SHP77 treated with DMSO at 0.1 percent for 48 hours (cell line): ENCODE measurements at regions not wholly inside any gene's neighbourhood (a gene's known extent, or its start where the extent isn't known, plus 50 kb on each side); places are given as distances from the start of the nearest gene placed in this dataset.

ENCODE experiments used
- DNase-seq: peaks from one replicate; lab custom pipeline; 2025; lab: John Stamatoyannopoulos, UW

DNA sequence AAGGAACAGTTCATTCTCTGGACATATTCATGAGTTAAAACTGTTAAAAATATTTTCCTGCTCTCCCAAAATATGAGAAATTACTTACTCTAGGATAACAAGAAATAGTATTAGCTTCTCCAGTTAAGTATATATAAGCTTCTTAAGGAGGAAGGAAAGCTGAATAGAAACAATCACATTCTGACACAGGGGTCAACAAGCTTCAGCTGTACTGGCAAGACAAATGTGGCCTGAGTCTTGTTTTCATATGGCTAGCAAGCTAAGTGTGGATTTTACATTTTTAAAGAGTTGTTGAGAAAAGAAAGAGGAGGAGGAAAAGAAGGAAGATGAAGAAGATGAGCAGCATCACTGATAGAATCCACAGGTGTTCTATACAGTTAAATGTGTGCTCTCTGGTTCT lies 313.8 kb downstream of the ZPLD1 start:
- no peak for DNase-seq

DNA sequence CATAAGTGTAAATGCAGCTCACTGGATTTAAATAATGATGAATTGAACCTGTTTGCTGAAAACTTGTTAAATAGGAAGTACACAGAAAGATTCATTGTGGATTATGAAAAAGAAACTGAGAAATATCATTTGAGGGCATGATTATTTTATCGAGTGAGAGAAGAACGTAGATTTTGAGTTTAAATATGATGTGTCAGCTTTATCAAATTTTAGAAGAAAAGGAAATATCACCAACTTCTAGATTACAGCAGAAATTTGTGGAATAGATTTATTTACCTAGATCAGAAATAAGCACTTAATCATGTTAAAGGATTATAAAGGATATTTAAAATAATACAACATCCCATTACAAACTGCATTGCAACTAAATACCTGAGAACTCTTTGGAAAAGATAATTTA lies 315.5 kb downstream of the ZPLD1 start:
- no peak for DNase-seq

DNA sequence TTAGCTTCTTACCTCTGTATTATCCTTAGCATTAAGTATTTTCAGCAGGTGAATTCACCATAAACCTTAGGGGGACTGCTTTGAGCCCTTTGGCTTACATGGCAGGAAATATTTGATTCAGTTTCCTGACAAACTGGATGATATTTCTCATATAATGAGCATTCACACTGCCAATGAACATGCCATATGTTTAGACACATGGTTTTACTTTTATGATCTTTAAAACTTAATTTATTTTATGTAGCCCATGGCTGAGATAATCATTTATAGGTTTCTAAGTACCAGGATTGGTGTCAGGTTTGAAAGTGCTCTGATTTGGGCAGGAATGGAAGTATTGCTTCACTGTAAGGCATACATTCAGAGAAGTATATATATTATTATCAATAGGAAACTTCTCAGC lies 319.1 kb downstream of the ZPLD1 start:
- no peak for DNase-seq

DNA sequence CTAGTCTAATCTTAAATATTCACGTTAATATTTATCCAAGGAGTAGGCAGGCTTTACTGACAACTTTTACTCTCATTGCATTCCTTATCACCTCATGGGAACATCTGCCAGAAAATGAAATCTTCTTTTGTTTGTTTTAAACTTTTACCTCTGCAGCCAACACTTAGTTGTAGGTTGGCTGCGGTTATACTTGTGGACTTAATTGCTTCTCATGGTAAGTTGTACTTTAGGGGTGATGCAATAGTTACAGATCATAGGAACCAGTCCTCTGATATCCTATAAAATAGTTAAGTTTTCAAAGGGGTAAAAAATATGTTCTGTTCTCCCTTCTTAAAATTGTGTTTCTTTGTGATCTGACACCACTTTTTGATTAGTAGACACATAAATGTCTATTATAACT lies 321.9 kb downstream of the ZPLD1 start:
- DNase-seq, result no peak

DNA sequence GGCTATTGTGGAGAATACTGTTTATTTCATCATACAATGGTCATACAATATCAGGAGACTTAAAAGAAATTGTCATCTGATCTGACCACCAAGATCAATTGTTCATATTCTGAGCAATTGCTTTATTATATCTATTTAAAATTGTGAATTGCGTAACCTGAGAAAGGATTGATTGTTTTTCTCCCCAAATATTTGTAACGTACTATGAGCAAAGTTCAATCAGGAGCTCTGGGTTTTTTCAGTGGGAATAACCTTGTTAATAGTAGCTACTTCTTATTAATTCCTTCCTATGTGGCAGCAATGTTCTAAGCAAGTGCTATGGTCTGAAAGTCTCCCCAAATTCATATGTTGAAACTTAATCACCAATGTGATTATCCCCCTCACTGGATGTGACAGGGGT lies 323.1 kb downstream of the ZPLD1 start:
- DNase-seq, result no peak

DNA sequence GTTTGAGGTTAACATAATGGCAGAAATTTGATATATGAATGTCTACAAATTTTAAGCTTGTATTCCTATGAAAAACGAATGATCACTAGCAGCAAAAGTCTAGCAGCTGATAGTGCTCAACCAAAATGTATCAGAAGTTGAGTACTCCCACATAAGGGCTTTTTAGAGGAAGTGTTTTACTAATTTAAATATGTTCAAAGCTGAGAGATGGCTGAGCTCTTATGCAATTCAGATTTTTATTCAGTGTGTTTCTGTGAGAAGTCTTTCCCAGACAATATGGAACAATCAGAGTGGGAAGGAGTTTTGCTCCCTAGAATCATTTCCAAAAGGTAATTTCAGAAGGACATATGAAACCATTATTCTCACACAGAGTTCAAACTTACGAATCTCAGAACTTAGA lies 327.0 kb downstream of the ZPLD1 start:
- no peak for DNase-seq

DNA sequence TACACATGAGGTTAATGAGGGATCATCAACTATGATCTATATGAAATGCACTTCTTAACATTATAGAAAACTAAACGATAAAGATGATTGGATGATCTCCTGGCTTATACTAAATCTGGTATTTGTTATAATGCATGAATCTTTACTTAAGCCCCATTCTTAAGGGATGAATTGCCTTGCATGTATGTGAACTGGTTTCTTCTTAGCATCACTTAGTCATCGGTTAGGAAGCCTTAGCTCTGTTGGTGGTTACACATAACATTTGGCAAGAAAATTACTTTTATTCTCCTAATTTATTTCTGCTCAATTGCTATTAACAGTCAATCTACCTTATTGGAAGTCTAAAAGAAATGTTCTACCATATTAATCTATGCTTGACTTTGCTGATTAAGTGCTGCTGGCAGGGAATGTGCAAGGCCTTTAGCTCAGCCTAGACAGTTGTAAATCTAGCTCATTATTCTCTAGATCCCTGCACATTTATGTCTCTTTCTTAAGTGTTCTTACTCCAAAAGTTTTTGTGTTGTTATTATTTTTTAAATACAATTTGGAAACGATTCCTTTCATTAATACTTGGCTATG lies 356.0 kb downstream of the ZPLD1 start:
- DNase-seq, result no peak

DNA sequence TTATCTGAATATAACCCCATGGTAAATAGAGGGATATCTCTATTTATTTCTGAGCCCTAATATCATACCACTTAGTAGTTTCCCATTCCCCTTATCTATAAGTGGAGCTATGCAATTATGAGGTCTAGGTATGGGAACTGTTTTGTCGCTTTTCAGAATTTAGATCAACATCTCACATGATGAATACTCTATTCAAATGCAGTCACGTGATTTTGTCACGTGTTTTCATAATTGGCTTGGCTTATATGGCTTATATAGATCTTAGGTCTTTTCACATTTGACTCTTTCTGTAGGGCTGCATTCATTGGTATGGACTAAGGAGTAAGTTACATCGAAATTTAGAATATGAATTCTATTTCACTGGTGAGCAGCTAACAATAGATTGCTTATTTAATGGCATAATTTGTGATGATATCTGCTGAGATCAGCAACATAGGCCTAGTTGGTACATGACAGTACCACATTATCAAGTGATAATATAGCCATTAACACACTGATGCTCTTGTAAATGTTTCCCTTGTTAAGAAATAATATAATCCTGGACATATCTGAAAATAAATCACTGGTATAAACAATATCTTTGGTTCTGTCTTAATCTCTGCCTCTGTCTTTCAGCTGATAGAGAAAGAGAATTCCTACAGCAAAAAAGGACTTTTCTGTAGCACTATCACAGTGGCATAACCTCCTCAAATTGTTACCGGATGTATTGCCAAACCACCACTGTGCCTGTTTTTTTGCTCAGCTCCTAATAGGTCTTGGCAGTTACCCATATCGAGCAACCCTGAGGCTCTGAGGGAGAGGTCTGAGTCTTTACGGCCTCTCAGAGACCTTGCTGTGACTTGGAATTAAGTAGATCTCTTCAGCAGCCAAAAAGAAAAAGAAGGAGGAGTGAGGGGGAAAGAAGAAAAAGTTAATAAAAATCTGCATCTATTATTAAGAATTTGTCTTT lies 357.1 kb downstream of the ZPLD1 start:
- DNase-seq, result no peak

DNA sequence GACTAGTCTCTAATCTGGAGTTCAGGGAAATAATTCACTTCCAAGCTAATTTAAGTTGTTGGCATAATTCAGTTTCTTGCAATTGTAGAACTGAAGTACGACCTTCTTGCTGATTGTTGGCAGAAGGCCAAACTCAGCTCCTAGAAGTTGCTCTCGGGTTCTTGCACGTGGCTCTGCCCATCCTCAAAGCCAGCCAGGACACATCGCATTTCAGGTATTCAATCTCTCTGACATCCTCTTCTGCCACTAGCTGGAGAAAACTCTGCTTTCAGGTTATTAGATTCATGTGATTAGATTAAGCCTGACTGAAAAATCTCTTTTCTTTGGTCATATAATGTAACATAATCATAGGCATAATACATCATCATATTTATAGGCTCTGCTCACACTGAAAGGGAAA lies 362.0 kb downstream of the ZPLD1 start:
- no peak for DNase-seq

DNA sequence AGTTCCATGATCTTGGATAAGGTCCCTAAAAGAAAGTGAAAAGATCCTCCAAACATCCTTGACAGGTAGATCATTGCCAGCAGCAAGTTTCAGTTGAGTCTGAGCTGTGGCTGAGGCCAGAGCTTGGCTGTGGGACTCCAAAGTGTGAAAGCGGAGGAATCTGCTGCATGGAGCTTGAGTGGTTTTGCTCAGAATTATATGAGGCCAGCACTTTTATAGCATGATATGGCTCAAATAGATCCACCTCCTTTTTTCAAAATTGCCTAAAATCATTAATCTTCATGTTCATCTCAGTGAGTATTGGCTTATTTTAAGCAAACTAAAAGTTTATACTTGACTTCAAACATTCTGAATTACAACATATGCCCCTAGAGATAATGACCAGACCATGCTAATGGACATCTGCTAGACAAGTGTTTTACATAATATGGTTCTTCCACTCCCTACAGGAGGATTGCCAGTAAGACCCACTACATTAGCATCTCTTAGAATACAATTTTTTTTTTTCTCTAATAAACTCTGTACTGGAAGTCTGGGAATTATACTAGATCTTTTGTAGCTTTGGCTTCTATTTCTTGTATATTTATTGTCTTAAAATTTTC lies 368.1 kb downstream of the ZPLD1 start:
- no peak for DNase-seq

DNA sequence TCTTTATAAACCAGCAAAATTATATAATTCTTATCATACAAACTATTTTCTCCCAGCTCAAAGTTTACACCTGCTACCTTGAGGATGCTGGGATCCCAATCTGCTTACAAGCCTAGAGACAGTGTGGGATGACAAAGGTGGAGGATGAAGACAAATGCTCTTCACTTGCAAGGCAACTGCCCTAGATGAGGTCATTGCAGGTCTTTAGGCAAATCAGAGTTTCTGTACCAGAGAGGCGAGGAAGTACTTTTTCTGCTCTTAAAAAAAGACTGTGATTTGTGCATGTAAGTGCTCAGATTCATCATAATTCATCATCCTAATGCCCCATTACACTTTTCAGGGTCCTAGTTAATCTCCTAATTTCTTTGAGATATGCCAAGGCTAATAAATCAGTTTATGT lies 376.1 kb downstream of the ZPLD1 start:
- no peak for DNase-seq

DNA sequence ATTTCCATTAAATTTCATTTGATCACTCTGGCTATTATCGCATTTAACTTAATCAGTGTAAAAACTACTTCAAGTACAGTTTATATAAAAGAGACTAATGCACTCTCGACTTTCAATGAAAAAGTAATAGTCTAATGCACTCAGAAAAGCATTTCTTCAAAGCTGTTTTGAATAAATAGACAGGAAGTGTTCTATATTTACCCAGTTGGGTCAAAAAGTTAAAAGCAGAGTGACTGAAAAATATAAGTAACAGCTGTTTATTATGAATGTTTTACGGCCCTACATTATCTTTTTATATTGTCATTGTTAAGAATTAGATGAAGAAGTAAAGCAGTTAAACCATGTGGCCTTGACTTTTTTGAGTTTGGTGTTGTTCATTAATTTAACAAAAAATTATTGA lies 391.8 kb downstream of the ZPLD1 start:
- no peak for DNase-seq

DNA sequence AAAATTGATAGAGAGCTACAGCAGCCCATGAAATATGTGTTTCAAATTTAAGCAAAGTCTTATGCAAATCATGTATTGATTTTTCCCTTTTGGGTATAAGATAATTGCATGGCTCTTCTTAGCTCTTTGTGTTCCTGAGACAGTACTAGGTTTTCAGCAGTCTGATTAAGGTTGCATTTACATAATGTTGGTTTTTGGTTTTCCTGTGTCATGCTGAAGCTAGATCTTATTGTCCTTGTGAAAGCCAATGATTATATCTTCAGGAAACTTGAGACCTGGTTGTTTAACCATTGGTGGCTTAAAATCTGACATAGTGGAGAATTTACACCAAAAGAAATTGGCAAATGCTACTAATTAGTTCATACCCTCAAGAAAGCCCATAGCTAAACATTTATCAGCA lies 392.6 kb downstream of the ZPLD1 start:
- DNase-seq, result no peak

DNA sequence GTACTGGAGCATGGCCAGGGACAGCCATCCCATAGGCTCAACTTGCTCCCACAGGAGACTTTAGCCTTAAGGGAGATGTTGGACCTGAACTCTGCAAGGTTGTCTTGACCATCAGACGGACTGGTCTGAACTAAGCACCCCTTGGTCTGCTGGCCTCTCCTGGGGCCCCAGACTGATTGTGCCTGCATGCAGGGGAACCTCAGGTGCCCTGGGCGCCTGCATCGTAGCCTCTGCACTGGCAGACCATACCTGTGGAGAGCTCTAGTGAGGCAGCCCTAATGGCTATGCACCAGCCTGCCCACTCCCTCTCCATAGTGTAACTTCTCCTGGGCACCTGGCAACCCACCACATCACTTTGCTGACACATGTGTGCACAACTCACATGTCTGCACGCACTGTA lies 395.6 kb downstream of the ZPLD1 start:
- DNase-seq, result no peak

DNA sequence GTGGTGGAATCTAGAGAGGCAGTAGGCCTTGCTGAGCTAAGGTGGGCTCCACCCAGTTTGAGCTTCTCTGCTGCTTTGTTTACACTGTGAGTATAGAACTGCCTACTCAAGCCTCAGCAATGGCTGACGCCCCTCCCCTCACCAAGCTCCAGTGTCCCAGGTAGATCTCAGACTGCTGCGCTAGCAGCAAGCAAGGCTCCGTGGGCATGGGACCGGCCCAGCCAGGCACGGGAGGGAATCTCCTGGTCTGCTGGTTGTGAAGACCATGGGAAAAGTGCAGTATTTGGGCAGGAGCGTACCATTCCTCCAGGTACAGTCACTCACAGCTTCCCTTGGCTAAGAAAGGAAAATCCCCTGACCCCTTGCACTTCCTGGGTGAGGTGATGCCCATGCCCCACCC lies 407.1 kb downstream of the ZPLD1 start:
- DNase-seq, result no peak

DNA sequence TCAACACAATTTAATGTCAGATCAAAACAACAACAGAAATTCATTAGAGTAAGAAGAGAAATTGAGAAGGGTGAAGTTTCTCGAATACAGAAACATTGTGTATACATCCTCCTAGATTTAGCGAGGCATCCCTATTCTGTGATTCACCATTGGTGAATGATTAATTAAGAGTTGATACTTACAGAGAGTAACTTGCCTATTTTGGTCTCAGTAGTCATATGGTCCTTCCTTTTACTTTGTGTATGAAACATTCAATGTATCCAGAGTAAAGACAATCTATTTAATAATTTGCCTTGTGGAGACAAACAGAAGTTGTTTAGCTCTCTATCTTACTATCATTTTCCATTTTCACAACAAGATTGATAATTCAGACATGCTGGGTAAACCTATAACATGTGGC lies 432.0 kb downstream of the ZPLD1 start:
- no peak for DNase-seq

DNA sequence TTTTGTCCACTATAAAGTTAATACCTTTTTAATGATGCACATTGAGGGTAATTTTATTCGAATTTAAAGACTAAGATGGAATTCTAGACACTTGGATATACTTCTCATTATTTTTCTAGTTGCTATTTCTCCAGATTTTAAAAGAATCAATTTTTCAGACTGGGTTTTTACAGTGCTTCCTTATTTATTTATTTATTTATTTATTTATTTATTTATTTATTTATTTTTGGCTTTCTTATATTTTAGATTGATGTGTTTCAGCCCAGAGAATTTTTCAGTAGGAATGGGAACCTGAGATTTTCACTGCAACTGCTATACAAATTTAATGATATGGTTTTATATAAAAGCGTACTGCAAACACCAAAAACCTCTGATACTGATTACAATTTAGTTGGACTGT lies 448.7 kb downstream of the ZPLD1 start:
- DNase-seq, result no peak

DNA sequence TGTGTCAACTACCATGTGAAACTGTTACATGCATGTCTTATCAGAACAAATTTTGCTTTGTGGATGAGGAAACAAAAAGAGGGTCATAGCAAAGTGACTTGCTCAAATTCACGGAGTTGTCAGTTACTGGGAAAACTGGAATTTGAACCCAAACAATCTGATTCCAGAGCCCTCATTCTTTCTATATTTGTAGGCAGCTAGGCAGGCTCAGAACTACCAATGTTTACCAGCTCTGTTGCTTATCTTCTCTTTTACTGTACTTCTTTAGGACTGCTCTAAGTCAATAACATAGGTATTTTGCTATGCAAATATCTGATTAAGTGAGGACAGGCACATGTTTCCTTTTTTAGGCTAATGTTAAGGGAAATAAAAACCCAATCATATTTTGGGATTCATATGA lies 450.5 kb downstream of the ZPLD1 start:
- DNase-seq, result no peak

DNA sequence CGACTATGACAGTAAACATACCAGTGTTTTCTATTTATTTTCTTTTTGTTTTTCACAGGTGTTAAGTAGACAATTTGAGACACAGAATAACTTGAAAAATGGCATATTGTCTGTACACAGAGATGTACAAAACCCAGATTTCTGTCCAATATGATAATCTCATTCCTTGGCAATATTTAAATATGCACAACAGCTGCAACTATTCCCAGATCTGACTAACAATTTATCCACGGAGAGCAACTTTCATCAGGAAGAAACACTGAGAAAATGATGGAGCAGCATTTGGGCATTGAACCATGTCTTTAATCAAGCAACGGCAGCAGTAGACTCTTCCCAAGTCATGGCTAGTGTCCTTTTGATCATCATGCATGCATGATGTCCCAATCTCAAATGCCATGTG lies 452.6 kb downstream of the ZPLD1 start:
- DNase-seq, result no peak

DNA sequence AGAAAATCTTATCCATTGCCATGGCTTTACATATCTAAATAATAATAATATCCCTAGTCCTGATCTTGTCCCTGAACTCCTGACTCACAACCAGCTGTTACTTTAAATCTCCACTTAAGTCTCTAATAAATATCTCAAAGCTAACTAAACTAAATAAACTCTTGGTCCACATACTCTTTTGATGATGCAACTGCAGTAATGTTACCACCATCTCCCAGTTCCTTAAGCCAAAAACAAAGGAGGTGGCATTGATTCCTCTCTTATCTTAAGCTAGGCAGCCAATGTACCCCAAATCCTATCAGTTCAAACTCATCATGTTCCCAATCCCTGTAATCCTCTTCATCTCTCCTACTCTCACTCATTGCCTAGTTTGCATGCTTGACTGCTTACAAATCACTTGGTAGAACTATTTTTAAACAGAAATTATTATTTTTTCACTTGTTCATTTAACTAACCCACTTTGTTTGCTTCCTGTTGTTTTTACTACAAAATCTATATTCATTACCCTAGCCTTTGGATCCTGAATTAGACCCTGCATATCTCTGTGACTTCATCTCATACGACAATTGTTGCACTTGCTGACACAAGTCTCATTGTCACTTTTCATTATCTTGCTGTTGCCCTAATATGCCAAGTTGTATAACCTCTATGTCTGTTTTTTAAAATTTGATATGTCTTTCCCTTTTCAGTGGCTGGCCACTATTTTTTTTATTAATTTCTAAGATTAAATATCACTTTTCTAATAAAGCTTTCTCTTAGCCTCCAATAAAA lies 462.2 kb downstream of the ZPLD1 start:
- no peak for DNase-seq

DNA sequence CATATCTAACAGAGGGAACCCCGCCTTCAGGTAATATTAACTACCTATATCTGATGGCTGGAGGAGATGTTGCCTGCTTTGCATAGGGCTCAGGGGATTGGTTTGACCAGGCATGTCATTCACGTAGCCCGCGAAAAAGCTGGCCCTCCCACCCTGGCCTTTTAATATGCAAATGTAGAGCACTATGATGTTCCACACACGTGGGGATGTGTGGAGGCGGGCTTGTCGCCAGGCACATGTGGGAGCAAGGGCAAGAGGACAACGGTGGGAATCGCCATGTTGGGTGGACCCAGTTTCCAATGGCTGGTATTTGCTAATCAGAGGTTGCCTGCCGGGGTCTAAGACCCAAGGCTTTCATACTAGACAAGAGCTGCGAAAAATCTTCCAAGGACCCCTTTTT lies 469.8 kb downstream of the ZPLD1 start:
- DNase-seq, result no peak

DNA sequence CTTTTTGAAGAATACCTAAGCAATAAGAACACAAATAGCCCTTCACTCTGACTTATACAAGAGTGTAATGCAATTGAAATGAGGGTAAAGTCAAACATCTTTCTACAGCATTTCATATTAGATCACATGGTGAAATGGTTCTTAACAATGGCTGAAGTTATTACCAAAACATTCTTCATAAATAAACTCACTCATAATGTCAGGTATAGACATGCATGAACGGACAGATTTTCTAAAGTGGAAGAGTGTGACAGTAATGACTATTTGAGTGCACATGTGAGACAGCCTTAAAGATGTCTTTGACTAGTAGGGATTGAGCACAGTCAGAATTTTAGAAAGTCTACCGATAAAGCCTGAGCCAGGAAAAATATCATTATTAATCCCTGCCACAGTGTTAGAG lies 471.0 kb downstream of the ZPLD1 start:
- DNase-seq, result no peak

DNA sequence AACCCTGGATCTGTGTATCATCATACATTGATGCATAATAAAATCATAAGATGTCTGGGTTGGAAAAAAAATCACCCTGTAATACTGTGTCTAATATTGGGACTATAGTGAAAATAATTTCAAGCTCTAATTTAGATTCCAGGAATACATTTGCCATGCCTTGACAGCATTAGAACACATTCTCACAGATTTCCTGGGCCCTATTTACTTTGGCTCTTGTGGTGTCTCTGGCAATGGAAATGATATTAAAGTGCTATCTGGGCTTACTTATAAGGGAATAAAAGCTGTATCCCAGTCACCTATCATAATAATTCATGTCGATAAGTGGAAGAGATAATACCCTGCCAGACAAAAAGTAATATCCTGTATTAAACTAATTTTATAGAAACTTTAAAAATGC lies 472.0 kb downstream of the ZPLD1 start:
- no peak for DNase-seq
